GM10248 (cell line): ENCODE measurements at regions not wholly inside any gene's neighbourhood (a gene's known extent, or its start where the extent isn't known, plus 50 kb on each side); places are given as distances from the start of the nearest gene placed in this dataset.

Experiments used
- CTCF ChIA-PET: fragments of 300-600 bp; sonication (Branson Sonifier 250); formaldehyde crosslinking; extraction: SDS; loops from one replicate; lab custom pipeline; 2021; ENCODE audit warnings: antibody characterized with exemption; lab: Yijun Ruan, JAX
- POLR2A ChIA-PET: fragments of 350-650 bp; sonication (Branson Sonifier 250); formaldehyde crosslinking; extraction: SDS; loops from one replicate; lab custom pipeline; 2020; ENCODE audit warnings: antibody characterized with exemption; lab: Yijun Ruan, JAX
- DNase-seq: peaks from one replicate; pipeline ENCODE4 v3.0.0; 2012; ENCODE audit errors: extremely low spot score
- TF ChIP-seq, protein P1 (sequence below): IDR thresholded peaks from 2 replicates; pipeline ENCODE4 v1.5.1; 2012; ENCODE audit warnings: mild to moderate bottlenecking, low read depth; ENCODE audit errors: extremely low read depth, missing control alignments, control extremely low read depth

GRCh38 chr13:111572956-111573761, 252.7 kb downstream of the TEX29 start:
- no peak for DNase-seq
- CTCF ChIA-PET: no interaction called here
- POLR2A ChIA-PET: no interaction called here

GRCh38 chr13:111573801-111574200, 253.4 kb downstream of the TEX29 start:
- POLR2A ChIA-PET: no interaction called here

More at GRCh38 chr13:111572956-111573761, 252.7 kb downstream of the TEX29 start:
- TF ChIP-seq, protein P1, sequence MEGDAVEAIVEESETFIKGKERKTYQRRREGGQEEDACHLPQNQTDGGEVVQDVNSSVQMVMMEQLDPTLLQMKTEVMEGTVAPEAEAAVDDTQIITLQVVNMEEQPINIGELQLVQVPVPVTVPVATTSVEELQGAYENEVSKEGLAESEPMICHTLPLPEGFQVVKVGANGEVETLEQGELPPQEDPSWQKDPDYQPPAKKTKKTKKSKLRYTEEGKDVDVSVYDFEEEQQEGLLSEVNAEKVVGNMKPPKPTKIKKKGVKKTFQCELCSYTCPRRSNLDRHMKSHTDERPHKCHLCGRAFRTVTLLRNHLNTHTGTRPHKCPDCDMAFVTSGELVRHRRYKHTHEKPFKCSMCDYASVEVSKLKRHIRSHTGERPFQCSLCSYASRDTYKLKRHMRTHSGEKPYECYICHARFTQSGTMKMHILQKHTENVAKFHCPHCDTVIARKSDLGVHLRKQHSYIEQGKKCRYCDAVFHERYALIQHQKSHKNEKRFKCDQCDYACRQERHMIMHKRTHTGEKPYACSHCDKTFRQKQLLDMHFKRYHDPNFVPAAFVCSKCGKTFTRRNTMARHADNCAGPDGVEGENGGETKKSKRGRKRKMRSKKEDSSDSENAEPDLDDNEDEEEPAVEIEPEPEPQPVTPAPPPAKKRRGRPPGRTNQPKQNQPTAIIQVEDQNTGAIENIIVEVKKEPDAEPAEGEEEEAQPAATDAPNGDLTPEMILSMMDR: no peak

DNA sequence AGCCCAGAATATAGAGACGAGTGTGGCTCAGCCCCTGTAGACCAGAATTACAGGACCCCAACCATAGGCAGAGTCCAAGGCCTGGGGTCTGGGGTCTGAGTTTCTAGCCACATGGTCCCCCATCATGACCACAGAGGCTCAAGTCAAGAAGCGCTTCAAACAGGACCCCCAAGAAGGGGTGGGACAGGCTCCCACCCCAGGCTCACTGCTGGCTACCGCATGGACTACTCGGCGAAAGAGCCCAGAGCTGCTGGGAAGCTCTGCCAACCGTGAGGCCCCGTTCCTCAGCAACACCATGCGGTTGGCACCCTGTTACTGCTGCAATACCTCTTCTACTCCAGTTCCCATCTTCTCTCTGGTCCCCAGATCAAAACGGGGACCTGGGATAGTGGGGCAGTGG, 254.8 kb downstream of the TEX29 start:
- CTCF ChIA-PET: no interaction called here
- POLR2A ChIA-PET: no interaction called here
- TF ChIP-seq, protein P1: no peak
- DNase-seq: no peak

More at GRCh38 chr13:111573801-111574200, 253.4 kb downstream of the TEX29 start:
- DNase-seq: no peak
- TF ChIP-seq, protein P1: no peak
- CTCF ChIA-PET: no interaction called here

DNA sequence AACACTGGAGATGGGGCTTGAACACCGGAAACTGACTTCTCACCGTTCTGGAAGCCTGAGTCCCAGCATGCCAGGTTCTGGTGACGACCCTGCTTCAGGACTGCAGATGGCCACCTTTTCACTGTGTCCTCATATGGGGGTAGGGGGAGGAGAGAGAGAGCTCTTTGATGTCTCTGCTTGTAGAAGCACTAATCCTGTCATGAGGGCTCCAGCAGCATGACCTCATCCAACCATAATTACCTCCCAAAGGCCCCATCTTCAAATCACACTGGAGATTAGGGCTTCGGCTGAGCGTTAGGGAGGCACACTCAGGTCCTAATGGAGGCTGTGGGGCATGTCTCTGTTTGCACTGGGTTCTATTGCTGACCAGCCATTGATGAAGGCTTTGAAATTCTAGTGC, 255.3 kb downstream of the TEX29 start:
- POLR2A ChIA-PET: no interaction called here
- no peak for DNase-seq

DNA sequence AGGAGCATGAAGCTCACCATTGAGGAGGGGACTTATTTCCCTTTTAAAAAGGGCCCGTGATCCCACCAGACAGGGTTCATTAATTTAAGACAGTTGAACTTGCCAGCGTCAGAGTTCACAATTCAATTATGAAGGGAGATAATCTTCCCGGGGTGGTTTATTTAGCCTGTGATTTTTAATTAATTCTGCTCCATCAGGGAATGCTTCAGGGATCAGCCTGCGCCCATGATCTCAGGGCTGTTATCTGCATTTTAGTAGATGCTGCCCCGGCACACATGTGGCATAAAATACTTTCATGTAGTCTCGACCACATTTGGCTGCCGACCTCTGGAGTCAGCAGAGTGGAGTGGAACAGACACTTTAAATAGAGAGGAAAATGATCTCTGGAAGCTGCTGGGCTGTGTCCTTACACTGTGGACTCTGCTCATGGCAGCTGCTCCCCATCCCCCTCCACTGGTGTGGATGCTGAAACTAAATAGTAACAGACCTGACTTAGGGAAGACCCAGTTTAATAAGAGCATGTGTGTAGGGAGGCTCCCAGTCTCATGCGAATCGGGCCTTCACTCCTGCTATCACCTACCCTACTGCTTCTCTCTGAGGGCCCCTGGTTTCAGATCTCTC, 256.9 kb downstream of the TEX29 start:
- POLR2A ChIA-PET: no interaction called here
- DNase-seq: no peak
- CTCF ChIA-PET: no interaction called here

More for the DNA sequence above, 255.3 kb downstream of the TEX29 start:
- CTCF ChIA-PET: no interaction called here
- TF ChIP-seq, protein P1: no peak

DNA sequence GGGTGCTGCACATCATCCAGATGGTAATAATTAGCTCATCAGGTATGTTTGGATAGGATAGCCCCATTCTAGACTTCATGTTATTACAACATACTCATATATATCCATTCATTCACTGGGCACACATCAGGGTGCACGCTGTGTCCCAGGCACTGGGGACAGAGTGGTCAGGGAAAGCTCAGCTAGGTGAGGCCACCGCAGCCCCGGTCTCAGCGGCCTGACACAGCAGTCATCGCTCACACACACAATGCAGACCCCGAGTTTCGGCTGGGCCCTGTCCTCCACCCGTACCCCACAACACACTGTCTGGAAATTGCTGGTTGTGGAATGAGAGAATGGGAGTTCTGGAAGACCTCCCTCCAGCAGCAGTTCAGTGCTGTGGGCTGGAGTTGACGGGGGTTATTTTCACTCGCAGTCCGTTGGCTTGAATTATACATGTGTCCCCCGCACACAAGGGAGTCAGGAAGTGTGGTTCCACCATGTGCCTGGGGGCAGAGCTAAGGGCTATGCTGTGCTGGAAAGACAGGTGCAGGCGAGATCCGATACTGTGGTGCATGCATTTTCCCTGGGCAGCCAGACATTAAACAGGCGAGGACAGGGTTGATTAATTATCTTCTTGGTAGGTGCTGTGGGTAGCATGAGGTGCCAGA, 257.6 kb downstream of the TEX29 start:
- ChIA-PET POLR2A (no interaction called here), CTCF (no interaction called here)
- DNase-seq: no peak
- TF ChIP-seq, protein P1: no peak

More for the DNA sequence above, 256.9 kb downstream of the TEX29 start:
- TF ChIP-seq, protein P1: no peak
